ENCODE measurements at regions not wholly inside any gene's neighbourhood (a gene's known extent, or its start where the extent isn't known, plus 50 kb on each side); places are given as distances from the start of the nearest gene placed in this dataset.

GRCh38 chr15:87461631-87462030, 794.9 kb downstream of the NTRK3 start:
- TF ChIP-seq CTCF (conservative IDR thresholded peaks at IDR 0.05; ENCODE audit: low read depth, low read length) (no peak), EZH2 (IDR thresholded peaks at IDR 0.05; ENCODE audit: borderline replicate concordance, low read depth, low read length, poor library complexity, severe bottlenecking) (no peak)

All from A673 (cell line).